Hepatocyte (in vitro differentiated cells): ENCODE measurements at regions not wholly inside any gene's neighbourhood (a gene's known extent, or its start where the extent isn't known, plus 50 kb on each side); places are given as distances from the start of the nearest gene placed in this dataset.
A peak's percentile ranks its signal among the peaks of the same experiment; 100 is the strongest.

Source experiments
- DNase-seq: peaks from one replicate; pipeline ENCODE4 v3.0.0-alpha.2; 2016; ENCODE audit warnings: low spot score
- H2AFZ ChIP-seq: fragments of 200-600 bp; sonication (generic); 2 replicates; pipeline ENCODE4 v1.6.0; 2016; ENCODE audit warnings: antibody characterized with exemption, mild to moderate bottlenecking
- H3K27ac ChIP-seq: fragments of 200-600 bp; sonication (generic); 2 replicates; pipeline ENCODE4 v1.5.1; 2016; ENCODE audit warnings: mild to moderate bottlenecking
- H3K27me3 ChIP-seq: fragments of 200-600 bp; sonication (generic); 2 replicates; pipeline ENCODE4 v1.6.1; 2016
- H3K36me3 ChIP-seq: fragments of 200-600 bp; sonication (generic); replicated peaks from 2 replicates; pipeline ENCODE4 v1.5.1; 2016; ENCODE audit warnings: low read depth; ENCODE audit not compliant: insufficient read depth
- H3K4me1 ChIP-seq: fragments of 200-600 bp; sonication (generic); 2 replicates; pipeline ENCODE4 v1.5.1; 2016; ENCODE audit warnings: mild to moderate bottlenecking, moderate library complexity; ENCODE audit not compliant: insufficient read depth
- H3K4me2 ChIP-seq: fragments of 200-600 bp; sonication (generic); 2 replicates; pipeline ENCODE4 v1.6.0; 2016
- H3K4me3 ChIP-seq: fragments of 200-600 bp; sonication (generic); 2 replicates; pipeline ENCODE4 v1.5.1; 2016; ENCODE audit warnings: mild to moderate bottlenecking
- H3K79me2 ChIP-seq: fragments of 200-600 bp; sonication (generic); 2 replicates; pipeline ENCODE4 v1.6.0; 2017; ENCODE audit warnings: mild to moderate bottlenecking
- H3K9me2 ChIP-seq: fragments of 200-600 bp; sonication (generic); replicated peaks from 2 replicates; pipeline ENCODE4 v1.6.0; 2017; ENCODE audit warnings: mild to moderate bottlenecking; ENCODE audit not compliant: insufficient read depth
- H3K9me3 ChIP-seq: fragments of 200-600 bp; sonication (generic); 2 replicates; pipeline ENCODE4 v1.5.1; 2016; ENCODE audit warnings: low read depth, mild to moderate bottlenecking
- H4K20me1 ChIP-seq: fragments of 200-600 bp; sonication (generic); 2 replicates; pipeline ENCODE4 v1.6.0; 2016; ENCODE audit warnings: mild to moderate bottlenecking; ENCODE audit not compliant: insufficient read depth, poor library complexity, severe bottlenecking
- CTCF ChIP-seq: fragments of 200-600 bp; sonication (generic); IDR thresholded peaks from 2 replicates; pipeline ENCODE4 v1.5.1; 2016; ENCODE audit warnings: antibody characterized with exemption, mild to moderate bottlenecking; ENCODE audit not compliant: poor library complexity
- EZH2 ChIP-seq: fragments of 200-600 bp; sonication (generic); IDR thresholded peaks from 2 replicates; pipeline ENCODE4 v1.6.1; 2016; ENCODE audit warnings: antibody characterized with exemption, mild to moderate bottlenecking, borderline replicate concordance
- EZH2phosphoT487 ChIP-seq: fragments of 200-600 bp; sonication (generic); IDR thresholded peaks from one replicate; pipeline ENCODE4 v1.6.1; 2018; ENCODE audit warnings: antibody characterized with exemption, mild to moderate bottlenecking, low read depth, moderate library complexity; ENCODE audit not compliant: unreplicated experiment, severe bottlenecking
- WGBS: methylation state at CpG from one replicate; pipeline ENCODE4 v1.1.6; 2016; ENCODE audit warnings: low lambda C conversion rate; ENCODE audit errors: missing lambda C conversion rate; 5-methylcytosine and 5-hydroxymethylcytosine counted together

- H3K9me3 ChIP-seq, result no peaks in the 10 kb centered on the region
- no peak for TF ChIP-seq EZH2
- TF ChIP-seq CTCF, result no peak
- TF ChIP-seq EZH2phosphoT487, result no peak
- no peaks in the 10 kb centered on the region for H3K79me2 ChIP-seq
- no peak overlapping the region for H3K4me3 ChIP-seq
- no peak overlapping the region for H3K4me2 ChIP-seq
- H2AFZ ChIP-seq, result no peak overlapping the region
- 61% methylated on average over 15 of the region's 15 CpGs for WGBS
- DNase-seq, result peak; percentile 25
- H3K36me3 ChIP-seq, result no peaks in the 10 kb centered on the region
- H3K9me2 ChIP-seq, result no peaks in the 10 kb centered on the region
- no peaks in the 10 kb centered on the region for H3K4me1 ChIP-seq
- H4K20me1 ChIP-seq, result no peaks in the 10 kb centered on the region
- no peaks in the 10 kb centered on the region for H3K27me3 ChIP-seq
- H3K27ac ChIP-seq, result no peak overlapping the region
Observed at GRCh38 chr5:17096952-17097695, 120.3 kb upstream of the BASP1 start.

DNA sequence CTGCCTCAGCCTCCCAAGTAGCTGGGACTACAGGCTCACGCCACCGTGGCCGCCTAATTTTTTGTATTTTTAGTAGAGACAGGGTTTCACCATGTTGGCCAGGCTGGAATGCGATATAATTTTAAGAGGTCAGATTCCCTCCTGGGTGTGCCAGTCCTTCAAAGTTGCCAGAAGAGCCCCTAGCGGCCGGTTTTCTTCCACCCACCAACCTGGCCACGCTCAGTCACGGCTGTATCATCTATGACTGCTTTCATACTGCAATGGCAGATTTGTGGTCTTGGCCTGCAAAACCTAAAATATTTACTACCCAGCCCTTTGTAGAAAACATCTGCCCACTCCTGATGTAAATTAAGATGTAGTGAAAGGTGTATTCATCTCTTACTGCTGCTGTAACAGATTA, 117.5 kb upstream of the BASP1 start:
- TF ChIP-seq CTCF, result no peak
- TF ChIP-seq EZH2phosphoT487, result no peak
- no peak for TF ChIP-seq EZH2
- H4K20me1 ChIP-seq, result no peaks in the 10 kb centered on the region
- H3K9me2 ChIP-seq, result no peaks in the 10 kb centered on the region
- no peaks in the 10 kb centered on the region for H3K36me3 ChIP-seq
- no peak overlapping the region for H2AFZ ChIP-seq
- H3K4me3 ChIP-seq, result no peak overlapping the region
- no peaks in the 10 kb centered on the region for H3K79me2 ChIP-seq
- H3K27ac ChIP-seq, result no peak overlapping the region
- no peak for DNase-seq
- H3K9me3 ChIP-seq, result no peaks in the 10 kb centered on the region
- H3K4me1 ChIP-seq, result no peaks in the 10 kb centered on the region
- no peaks in the 10 kb centered on the region for H3K27me3 ChIP-seq
- H3K4me2 ChIP-seq, result no peak overlapping the region
- WGBS, result 96% methylated on average over 8 of the region's 8 CpGs

DNA sequence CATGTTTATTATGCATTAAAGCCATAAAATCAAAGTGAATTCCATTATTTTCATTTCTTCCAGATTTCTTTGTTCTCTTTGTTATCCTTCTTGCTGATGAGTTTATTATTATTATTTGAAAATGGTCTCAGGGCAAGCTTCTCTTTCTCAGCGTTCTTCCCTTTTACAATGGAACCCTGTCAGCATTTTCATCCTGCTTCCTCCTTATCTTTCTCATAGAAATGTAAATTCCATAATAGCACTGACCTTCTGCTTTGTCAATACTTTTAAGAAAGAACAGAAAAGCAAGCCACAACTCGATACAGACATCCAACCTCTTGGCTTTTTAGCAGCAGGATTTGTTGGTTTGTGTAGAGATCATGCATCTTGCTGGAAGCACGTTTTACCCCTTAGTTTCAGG, 114.0 kb upstream of the BASP1 start:
- no peaks in the 10 kb centered on the region for H3K36me3 ChIP-seq
- H4K20me1 ChIP-seq, result no peaks in the 10 kb centered on the region
- H3K4me1 ChIP-seq, result no peaks in the 10 kb centered on the region
- peak overlapping the region; percentile 25 for H3K4me2 ChIP-seq
- TF ChIP-seq CTCF, result no peak
- no peak for TF ChIP-seq EZH2
- no peak for TF ChIP-seq EZH2phosphoT487
- no peak overlapping the region for H3K27ac ChIP-seq
- no peaks in the 10 kb centered on the region for H3K9me2 ChIP-seq
- no peaks in the 10 kb centered on the region for H3K27me3 ChIP-seq
- no peaks in the 10 kb centered on the region for H3K9me3 ChIP-seq
- no peak overlapping the region for H2AFZ ChIP-seq
- H3K79me2 ChIP-seq, result no peaks in the 10 kb centered on the region
- WGBS, result 38% methylated on average over 3 of the region's 3 CpGs
- DNase-seq, result no peak
- H3K4me3 ChIP-seq, result no peak overlapping the region
